ENCODE measurements at regions not wholly inside any gene's neighbourhood (a gene's known extent, or its start where the extent isn't known, plus 50 kb on each side); places are given as distances from the start of the nearest gene placed in this dataset.

DNA sequence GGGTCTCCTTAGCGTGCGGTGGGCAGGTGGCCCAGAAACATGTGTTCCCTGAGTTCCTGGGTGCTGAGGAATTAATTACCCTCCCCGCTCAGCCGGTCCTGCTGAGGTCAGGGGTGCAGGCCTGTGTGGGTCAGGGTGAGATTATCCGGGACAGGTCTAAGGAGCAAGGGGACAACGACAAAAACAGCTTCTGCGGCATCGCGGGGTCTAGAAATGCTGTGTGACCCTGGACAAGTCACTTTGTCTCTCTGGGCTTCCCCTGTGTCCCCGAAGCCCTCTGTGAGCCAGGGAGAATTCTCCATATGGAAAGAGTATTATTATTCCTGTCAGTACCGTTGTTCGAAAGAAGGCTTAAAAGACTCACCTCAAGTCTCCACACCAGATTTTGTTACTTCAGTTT lies 186.1 kb downstream of the MN1 start (continued):
- no peak for TF ChIP-seq CHD2 (IDR thresholded peaks at IDR 0.05; ENCODE audit: low read length)
- TF ChIP-seq, protein P1, sequence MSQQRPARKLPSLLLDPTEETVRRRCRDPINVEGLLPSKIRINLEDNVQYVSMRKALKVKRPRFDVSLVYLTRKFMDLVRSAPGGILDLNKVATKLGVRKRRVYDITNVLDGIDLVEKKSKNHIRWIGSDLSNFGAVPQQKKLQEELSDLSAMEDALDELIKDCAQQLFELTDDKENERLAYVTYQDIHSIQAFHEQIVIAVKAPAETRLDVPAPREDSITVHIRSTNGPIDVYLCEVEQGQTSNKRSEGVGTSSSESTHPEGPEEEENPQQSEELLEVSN (IDR thresholded peaks at IDR 0.05): no peak
- no peak for TF ChIP-seq RAD21 (IDR thresholded peaks at IDR 0.05 in 1 of 2, conservative IDR thresholded peaks at IDR 0.05 in 1 of 2; ENCODE audit: low read depth in 2 of 2, low read length in 2 of 2)

Measured in H1 (cell line).